Panc1 (cell line): ENCODE measurements at regions not wholly inside any gene's neighbourhood (a gene's known extent, or its start where the extent isn't known, plus 50 kb on each side); places are given as distances from the start of the nearest gene placed in this dataset.

Experiments
- POLR2AphosphoS5 ChIP-seq: IDR thresholded peaks from 2 replicates; pipeline ENCODE4 v1.6.1; 2012; ENCODE audit warnings: mild to moderate bottlenecking, low read depth, low read length, moderate library complexity
- TCF7L2 ChIP-seq: IDR thresholded peaks from 2 replicates; pipeline ENCODE4 v1.6.1; 2011; ENCODE audit warnings: mild to moderate bottlenecking, low read depth, low read length, inconsistent platforms
- TF ChIP-seq, protein P1 (sequence below): fragments of 450-650 bp; IDR thresholded peaks from 2 replicates; pipeline ENCODE4 v1.5.1; 2017; ENCODE audit warnings: mild to moderate bottlenecking

DNA sequence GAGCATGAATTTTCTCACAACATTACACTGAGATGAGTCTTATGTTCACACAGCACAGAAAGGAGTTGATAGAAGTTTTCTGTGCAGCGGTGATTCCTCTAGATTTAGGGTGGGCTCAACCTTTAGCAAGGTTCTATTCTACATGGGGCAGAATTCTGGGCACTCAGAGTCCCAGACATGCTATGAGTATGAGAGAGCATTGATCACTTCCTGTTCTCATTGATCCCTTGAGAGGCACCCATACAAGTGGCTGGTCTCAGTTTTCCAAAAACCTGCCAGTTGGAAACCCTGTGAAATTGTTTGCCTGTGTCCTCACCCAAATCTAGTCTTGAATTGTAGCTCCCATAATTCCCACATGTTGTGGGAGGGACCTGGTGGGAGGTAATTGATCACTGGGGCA lies 112.5 kb upstream of the NR2F2 start:
- TF ChIP-seq, protein P1, sequence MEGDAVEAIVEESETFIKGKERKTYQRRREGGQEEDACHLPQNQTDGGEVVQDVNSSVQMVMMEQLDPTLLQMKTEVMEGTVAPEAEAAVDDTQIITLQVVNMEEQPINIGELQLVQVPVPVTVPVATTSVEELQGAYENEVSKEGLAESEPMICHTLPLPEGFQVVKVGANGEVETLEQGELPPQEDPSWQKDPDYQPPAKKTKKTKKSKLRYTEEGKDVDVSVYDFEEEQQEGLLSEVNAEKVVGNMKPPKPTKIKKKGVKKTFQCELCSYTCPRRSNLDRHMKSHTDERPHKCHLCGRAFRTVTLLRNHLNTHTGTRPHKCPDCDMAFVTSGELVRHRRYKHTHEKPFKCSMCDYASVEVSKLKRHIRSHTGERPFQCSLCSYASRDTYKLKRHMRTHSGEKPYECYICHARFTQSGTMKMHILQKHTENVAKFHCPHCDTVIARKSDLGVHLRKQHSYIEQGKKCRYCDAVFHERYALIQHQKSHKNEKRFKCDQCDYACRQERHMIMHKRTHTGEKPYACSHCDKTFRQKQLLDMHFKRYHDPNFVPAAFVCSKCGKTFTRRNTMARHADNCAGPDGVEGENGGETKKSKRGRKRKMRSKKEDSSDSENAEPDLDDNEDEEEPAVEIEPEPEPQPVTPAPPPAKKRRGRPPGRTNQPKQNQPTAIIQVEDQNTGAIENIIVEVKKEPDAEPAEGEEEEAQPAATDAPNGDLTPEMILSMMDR: no peak
- no peak for TF ChIP-seq POLR2AphosphoS5
- no peak for TF ChIP-seq TCF7L2
